OCI-LY7 (cell line): ENCODE measurements at regions not wholly inside any gene's neighbourhood (a gene's known extent, or its start where the extent isn't known, plus 50 kb on each side); places are given as distances from the start of the nearest gene placed in this dataset.

Experiments used
- BruUV-seq: library from RNA; stranded (reverse); fragments of 400-500 nt; replicated peaks from 2 replicates; lab custom pipeline; 2021; lab: Mats Ljungman, UMichigan
- CTCF ChIA-PET: fragments of 300-600 bp; sonication (Branson Sonifier 250); formaldehyde crosslinking; loops from one replicate; lab custom pipeline; 2022; ENCODE audit warnings: antibody characterized with exemption; ENCODE audit not compliant: unreplicated experiment; lab: Charles Lee
- POLR2A ChIA-PET: fragments of 300-600 bp; sonication (Branson Sonifier 250); formaldehyde crosslinking; loops from one replicate; lab custom pipeline; 2022; ENCODE audit warnings: antibody characterized with exemption; lab: Charles Lee
- DNase-seq: peaks from one replicate; pipeline ENCODE4 v3.0.0-alpha.2; 2015; ENCODE audit warnings: low spot score
- H2AFZ ChIP-seq: fragments of 200-600 bp; sonication (generic), shearing (Covaris generic); 2 replicates; pipeline ENCODE4 v1.6.1; 2014; ENCODE audit warnings: mild to moderate bottlenecking, antibody characterized with exemption, low read length, moderate library complexity
- H3K27ac ChIP-seq: fragments of 200-600 bp; sonication (generic); 2 replicates; pipeline ENCODE4 v1.5.1; 2014; ENCODE audit warnings: mixed run types, low read depth, mild to moderate bottlenecking, moderate library complexity, low read length, inconsistent platforms; ENCODE audit not compliant: poor library complexity, severe bottlenecking
- H3K36me3 ChIP-seq: fragments of 200-600 bp; sonication (generic); 2 replicates; pipeline ENCODE4 v1.6.1; 2014; ENCODE audit warnings: mild to moderate bottlenecking, antibody characterized with exemption, low read length, moderate library complexity, mixed read lengths; ENCODE audit not compliant: insufficient read depth
- H3K4me1 ChIP-seq: fragments of 200-600 bp; sonication (generic); 2 replicates; pipeline ENCODE4 v1.5.1; 2014; ENCODE audit warnings: mild to moderate bottlenecking, low read length; ENCODE audit not compliant: insufficient read depth, poor library complexity, severe bottlenecking
- H3K4me2 ChIP-seq: fragments of 200-600 bp; sonication (generic); 2 replicates; pipeline ENCODE4 v1.6.1; 2014; ENCODE audit warnings: mild to moderate bottlenecking, low read length
- H3K4me3 ChIP-seq: fragments of 200-600 bp; sonication (generic); 2 replicates; pipeline ENCODE4 v1.5.1; 2014; ENCODE audit warnings: mild to moderate bottlenecking, low read depth, low read length; ENCODE audit not compliant: poor library complexity, severe bottlenecking
- H3K79me2 ChIP-seq: fragments of 200-600 bp; sonication (generic); 2 replicates; pipeline ENCODE4 v1.6.1; 2016; ENCODE audit warnings: low read depth, mild to moderate bottlenecking, low read length, moderate library complexity, mixed read lengths; ENCODE audit not compliant: insufficient read depth
- H3K9me2 ChIP-seq: fragments of 200-600 bp; sonication (generic); 2 replicates; pipeline ENCODE4 v1.6.1; 2016; ENCODE audit warnings: mild to moderate bottlenecking, low read length, mixed read lengths; ENCODE audit not compliant: insufficient read depth
- H3K9me3 ChIP-seq: fragments of 200-600 bp; sonication (generic); 2 replicates; pipeline ENCODE4 v1.6.1; 2014; ENCODE audit warnings: mild to moderate bottlenecking, mixed run types, low read length, mixed read lengths
- H4K20me1 ChIP-seq: fragments of 200-600 bp; sonication (generic); 2 replicates; pipeline ENCODE4 v1.6.1; 2014; ENCODE audit warnings: mild to moderate bottlenecking, antibody characterized with exemption, low read length, moderate library complexity, mixed read lengths; ENCODE audit not compliant: insufficient read depth
- EZH2phosphoT487 ChIP-seq: fragments of 200-600 bp; sonication (generic); IDR thresholded peaks from 2 replicates; pipeline ENCODE4 v1.6.1; 2018; ENCODE audit warnings: low read depth, borderline replicate concordance, mild to moderate bottlenecking, mixed run types, antibody characterized with exemption, low read length, moderate library complexity, mixed read lengths
- intact Hi-C: fragments of 100-400 bp; cut with micrococcal nuclease; formaldehyde crosslinking; loops from one replicate; pipeline ENCODE4 v1.10.0; 2022; ENCODE audit not compliant: unreplicated experiment
- TF ChIP-seq, protein P1 (sequence below): fragments of 200-600 bp; sonication (generic); conservative IDR thresholded peaks from 2 replicates; pipeline ENCODE4 v1.5.1; 2014; ENCODE audit warnings: mild to moderate bottlenecking, antibody characterized with exemption, low read length, moderate library complexity, mixed read lengths

DNA sequence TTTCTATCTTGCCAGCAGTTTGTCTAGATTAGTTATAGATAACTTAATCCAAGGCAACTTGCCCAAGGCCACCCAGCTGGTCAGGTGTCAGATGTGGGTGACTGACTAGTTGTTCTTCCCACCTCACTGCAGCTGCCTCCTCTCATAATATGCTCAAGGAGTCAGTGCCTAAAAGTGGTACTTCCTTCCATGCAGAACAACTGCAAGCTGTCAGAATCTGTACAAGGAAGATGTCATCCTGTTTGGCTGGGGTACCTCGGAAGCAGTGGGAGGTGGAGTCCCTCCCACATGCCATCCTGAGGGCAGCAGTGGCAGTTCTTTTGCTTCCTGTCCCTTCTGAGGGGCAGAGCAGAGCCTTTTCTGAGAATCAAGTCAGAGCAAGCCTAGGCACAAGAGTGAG is 193.2 kb upstream of the RFC3 start:
- no peak for TF ChIP-seq EZH2phosphoT487
- TF ChIP-seq, protein P1, sequence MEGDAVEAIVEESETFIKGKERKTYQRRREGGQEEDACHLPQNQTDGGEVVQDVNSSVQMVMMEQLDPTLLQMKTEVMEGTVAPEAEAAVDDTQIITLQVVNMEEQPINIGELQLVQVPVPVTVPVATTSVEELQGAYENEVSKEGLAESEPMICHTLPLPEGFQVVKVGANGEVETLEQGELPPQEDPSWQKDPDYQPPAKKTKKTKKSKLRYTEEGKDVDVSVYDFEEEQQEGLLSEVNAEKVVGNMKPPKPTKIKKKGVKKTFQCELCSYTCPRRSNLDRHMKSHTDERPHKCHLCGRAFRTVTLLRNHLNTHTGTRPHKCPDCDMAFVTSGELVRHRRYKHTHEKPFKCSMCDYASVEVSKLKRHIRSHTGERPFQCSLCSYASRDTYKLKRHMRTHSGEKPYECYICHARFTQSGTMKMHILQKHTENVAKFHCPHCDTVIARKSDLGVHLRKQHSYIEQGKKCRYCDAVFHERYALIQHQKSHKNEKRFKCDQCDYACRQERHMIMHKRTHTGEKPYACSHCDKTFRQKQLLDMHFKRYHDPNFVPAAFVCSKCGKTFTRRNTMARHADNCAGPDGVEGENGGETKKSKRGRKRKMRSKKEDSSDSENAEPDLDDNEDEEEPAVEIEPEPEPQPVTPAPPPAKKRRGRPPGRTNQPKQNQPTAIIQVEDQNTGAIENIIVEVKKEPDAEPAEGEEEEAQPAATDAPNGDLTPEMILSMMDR: no peak
- ChIA-PET CTCF (interaction anchor here (0.6 kb wide), 1 partner anchor 504 kb away, joined by 4 read pairs; no protein-coding TSS in a partner anchor), POLR2A (interaction anchor here (0.5 to 1.4 kb wide), 2 partner anchors 12 to 839 kb away, joined by 4 read pairs; no protein-coding TSS in a partner anchor)
- no TSS peak for BruUV-seq
- Histone ChIP-seq H3K9me2 (no peaks in the 10 kb centered on the region), H3K4me2 (no peak overlapping the region), H2AFZ (no peak overlapping the region), H4K20me1 (no peaks in the 10 kb centered on the region), H3K36me3 (no peaks in the 10 kb centered on the region), H3K27ac (no peak overlapping the region), H3K4me1 (peaks cover 3% of the 10 kb centered on the region), H3K9me3 (no peaks in the 10 kb centered on the region), H3K4me3 (no peak overlapping the region), H3K79me2 (no peaks in the 10 kb centered on the region)
- intact Hi-C loops: no loop called here
- peak; percentile 16 for DNase-seq

DNA sequence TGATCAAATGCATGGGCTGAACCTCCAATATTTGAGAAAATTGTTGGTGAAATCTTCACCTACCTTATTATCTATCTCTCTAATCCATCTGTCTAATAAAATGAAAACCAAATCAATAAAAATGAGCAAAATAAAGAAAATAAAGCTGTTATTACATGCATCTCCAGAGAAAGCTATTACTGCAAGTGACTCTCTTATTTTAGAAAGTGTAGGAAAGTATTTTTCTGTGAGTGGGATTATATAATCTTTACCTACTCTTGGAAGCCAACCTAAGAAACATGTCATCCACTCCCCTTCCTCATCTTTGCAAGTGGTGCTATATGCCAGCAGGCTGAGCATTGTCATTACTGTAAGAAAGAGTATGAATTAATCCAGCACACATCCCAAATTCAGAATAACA is 191.5 kb upstream of the RFC3 start:
- 0 out of 2 replicates have a peak, but pooled peaks cover 3% of the 10 kb centered on the region for H3K9me2 ChIP-seq
- TF ChIP-seq EZH2phosphoT487: no peak
- TF ChIP-seq, protein P1: no peak
- no peaks in the 10 kb centered on the region for H3K79me2 ChIP-seq
- H3K27ac ChIP-seq: no peak overlapping the region
- peaks cover 3% of the 10 kb centered on the region for H3K4me1 ChIP-seq
- BruUV-seq: no TSS peak
- DNase-seq: no peak
- H2AFZ ChIP-seq: no peak overlapping the region
- H4K20me1 ChIP-seq: no peaks in the 10 kb centered on the region
- no peaks in the 10 kb centered on the region for H3K36me3 ChIP-seq
- POLR2A ChIA-PET: interaction anchor here (0.8 to 1.4 kb wide), 4 partner anchors 13 to 17 kb away, joined by 3 to 5 read pairs (median 4); no protein-coding TSS in a partner anchor
- no peak overlapping the region for H3K4me3 ChIP-seq
- H3K9me3 ChIP-seq: no peaks in the 10 kb centered on the region
- CTCF ChIA-PET: no interaction called here
- intact Hi-C loops: no loop called here
- no peak overlapping the region for H3K4me2 ChIP-seq

DNA sequence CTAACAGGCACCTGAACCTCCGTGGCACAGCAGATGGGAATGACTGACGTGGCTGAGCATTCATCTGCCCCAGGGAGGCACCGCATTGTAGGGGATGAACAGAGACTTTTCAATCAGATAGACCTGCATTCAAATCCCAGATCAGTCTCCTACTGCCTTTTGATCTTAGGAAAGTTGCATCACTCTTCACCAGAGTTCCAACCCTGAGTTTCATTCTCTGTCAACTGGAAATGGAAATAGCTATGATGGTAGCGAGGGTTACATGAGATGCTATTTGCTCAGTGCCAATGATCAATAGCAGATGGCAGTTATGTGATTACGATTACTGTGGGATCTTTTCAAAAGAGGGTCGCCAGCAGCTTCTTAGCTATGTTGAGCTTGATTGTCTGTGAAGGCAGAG is 189.3 kb upstream of the RFC3 start:
- DNase-seq: no peak
- no TSS peak for BruUV-seq
- peaks cover 3% of the 10 kb centered on the region for H3K4me1 ChIP-seq
- no peak overlapping the region for H3K4me2 ChIP-seq
- ChIA-PET CTCF (no interaction called here), POLR2A (interaction anchor here (0.6 to 1.4 kb wide), 5 partner anchors 9 to 183 kb away, joined by 3 to 7 read pairs (median 3); no protein-coding TSS in a partner anchor)
- H4K20me1 ChIP-seq: no peaks in the 10 kb centered on the region
- 0 out of 2 replicates have a peak, but pooled peaks cover 3% of the 10 kb centered on the region for H3K9me2 ChIP-seq
- no peak overlapping the region for H3K27ac ChIP-seq
- no peaks in the 10 kb centered on the region for H3K79me2 ChIP-seq
- intact Hi-C loops: no loop called here
- no peaks in the 10 kb centered on the region for H3K36me3 ChIP-seq
- no peak overlapping the region for H3K4me3 ChIP-seq
- no peak for TF ChIP-seq EZH2phosphoT487
- TF ChIP-seq, protein P1: no peak
- H2AFZ ChIP-seq: no peak overlapping the region
- H3K9me3 ChIP-seq: no peaks in the 10 kb centered on the region
